Activated effector memory CD4-positive, alpha-beta T cell treated with Interleukin-2 at 50 U/mL for 16 hours (primary cell): ENCODE measurements at regions not wholly inside any gene's neighbourhood (a gene's known extent, or its start where the extent isn't known, plus 50 kb on each side); places are given as distances from the start of the nearest gene placed in this dataset.

Experiments
- DNase-seq: peaks from one replicate; pipeline ENCODE4 v3.0.0-alpha.2; 2020

- DNase-seq = no peak
Measured at GRCh38 chr2:198321522-198322088, 517.2 kb downstream of the PLCL1 start.

- no peak for DNase-seq
Measured at GRCh38 chr2:198316852-198317396, 512.5 kb downstream of the PLCL1 start.

GRCh38 chr2:198315791-198316630 lies 511.6 kb downstream of the PLCL1 start:
- DNase-seq = no peak

- DNase-seq = no peak
Measured at GRCh38 chr2:198314559-198315153, 510.3 kb downstream of the PLCL1 start.

- no peak for DNase-seq
Measured at GRCh38 chr2:198312596-198313483, 508.4 kb downstream of the PLCL1 start.

- DNase-seq = no peak
Measured at GRCh38 chr2:198311020-198311419, 506.6 kb downstream of the PLCL1 start.

GRCh38 chr2:198309673-198310280 lies 505.4 kb downstream of the PLCL1 start:
- DNase-seq = peak; percentile 26

GRCh38 chr2:198309081-198309480 lies 504.7 kb downstream of the PLCL1 start:
- no peak for DNase-seq

- no peak for DNase-seq
Measured at GRCh38 chr2:198308368-198308767, 504.0 kb downstream of the PLCL1 start.

GRCh38 chr2:198307093-198307492 lies 502.7 kb downstream of the PLCL1 start:
- no peak for DNase-seq

GRCh38 chr2:198304859-198305258 lies 500.5 kb downstream of the PLCL1 start:
- no peak for DNase-seq

- DNase-seq = no peak
Measured at GRCh38 chr2:198297350-198297749, 493.0 kb downstream of the PLCL1 start.

- peak; percentile 13 for DNase-seq
Measured at GRCh38 chr2:198296665-198297308, 492.4 kb downstream of the PLCL1 start.

GRCh38 chr2:198293281-198293680 lies 488.9 kb downstream of the PLCL1 start:
- no peak for DNase-seq

- no peak for DNase-seq
Measured at GRCh38 chr2:198289811-198290210, 485.4 kb downstream of the PLCL1 start.

- no peak for DNase-seq
Measured at GRCh38 chr2:198287706-198288105, 483.3 kb downstream of the PLCL1 start.

- no peak for DNase-seq
Measured at GRCh38 chr2:198285216-198285615, 480.8 kb downstream of the PLCL1 start.

GRCh38 chr2:198283146-198283545 lies 478.8 kb downstream of the PLCL1 start:
- no peak for DNase-seq

GRCh38 chr2:198282061-198282460 lies 477.7 kb downstream of the PLCL1 start:
- DNase-seq = no peak

- no peak for DNase-seq
Measured at GRCh38 chr2:198280145-198280544, 475.8 kb downstream of the PLCL1 start.

- no peak for DNase-seq
Measured at GRCh38 chr2:198279026-198279425, 474.6 kb downstream of the PLCL1 start.

GRCh38 chr2:198277181-198277580 lies 472.8 kb downstream of the PLCL1 start:
- no peak for DNase-seq
